Activated gamma-delta T cell treated with Interleukin-2 at 50 U/mL for 16 hours (primary cell): ENCODE measurements at regions not wholly inside any gene's neighbourhood (a gene's known extent, or its start where the extent isn't known, plus 50 kb on each side); places are given as distances from the start of the nearest gene placed in this dataset.
"Not testable (repeated sequence)": the region's sequence is repeated elsewhere in the genome, so short reads cannot be mapped to it uniquely, and the experiment has no call there.

Source experiments
- DNase-seq: peaks from one replicate; pipeline ENCODE4 v3.0.0-alpha.2; 2020

GRCh38 chr9:40097992-40098391 lies 742.5 kb downstream of the SPATA31A1 start:
- DNase-seq: not testable (repeated sequence)

- DNase-seq: peak; percentile 30
Observed at GRCh38 chr9:40106003-40106782, 750.7 kb downstream of the SPATA31A1 start.

GRCh38 chr9:40106783-40107248 lies 751.3 kb downstream of the SPATA31A1 start:
- DNase-seq: not testable (repeated sequence)

DNA sequence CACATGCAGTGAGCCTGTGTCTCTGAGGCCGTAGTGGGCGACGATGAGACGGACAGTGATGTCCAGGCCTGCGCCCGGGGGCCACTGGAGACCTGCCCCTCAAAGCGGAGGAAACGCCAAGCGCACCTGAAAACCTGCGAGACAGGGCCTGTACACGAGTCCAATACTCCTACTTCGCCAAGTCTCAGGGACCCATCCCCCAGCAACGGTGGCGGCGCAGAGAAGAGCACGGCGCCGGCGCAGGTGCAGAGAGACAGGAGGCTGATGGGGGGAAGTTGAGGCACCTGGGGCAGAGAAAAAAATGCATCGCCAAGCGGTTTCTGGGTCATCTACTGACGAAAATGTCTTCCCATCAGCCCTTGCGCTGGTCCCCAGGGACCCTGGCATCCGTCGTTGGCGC lies 751.8 kb downstream of the SPATA31A1 start:
- not testable (repeated sequence) for DNase-seq

DNA sequence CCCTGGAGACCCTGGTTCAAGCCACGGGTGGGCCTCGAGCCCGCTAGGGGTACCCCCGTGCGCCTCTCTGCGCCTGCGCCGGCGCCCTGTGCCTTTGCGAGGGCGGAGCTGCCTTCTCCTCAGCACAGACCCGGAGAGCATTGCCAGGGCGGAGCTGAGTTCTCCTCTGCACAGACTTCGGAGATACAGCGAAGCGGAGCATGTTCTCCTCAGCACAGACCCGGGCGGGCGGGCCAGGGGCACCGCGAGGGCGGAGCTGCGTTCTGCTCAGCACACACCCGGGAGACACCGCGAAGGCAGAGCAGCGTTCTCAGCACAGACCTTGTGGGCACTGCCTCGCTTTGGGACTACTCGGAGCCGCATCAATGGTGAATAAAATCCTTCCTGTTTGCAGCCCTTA lies 753.0 kb downstream of the SPATA31A1 start:
- not testable (repeated sequence) for DNase-seq

- DNase-seq: not testable (repeated sequence)
Observed at GRCh38 chr9:40110751-40111150, 755.3 kb downstream of the SPATA31A1 start.

GRCh38 chr9:40111571-40111970 lies 756.1 kb downstream of the SPATA31A1 start:
- not testable (repeated sequence) for DNase-seq

- not testable (repeated sequence) for DNase-seq
Observed at GRCh38 chr9:40130598-40130997, 775.1 kb downstream of the SPATA31A1 start.

- DNase-seq: not testable (repeated sequence)
Observed at GRCh38 chr9:40169204-40169603, 813.7 kb downstream of the SPATA31A1 start.

GRCh38 chr9:40173316-40173715 lies 817.8 kb downstream of the SPATA31A1 start:
- DNase-seq: not testable (repeated sequence)

DNA sequence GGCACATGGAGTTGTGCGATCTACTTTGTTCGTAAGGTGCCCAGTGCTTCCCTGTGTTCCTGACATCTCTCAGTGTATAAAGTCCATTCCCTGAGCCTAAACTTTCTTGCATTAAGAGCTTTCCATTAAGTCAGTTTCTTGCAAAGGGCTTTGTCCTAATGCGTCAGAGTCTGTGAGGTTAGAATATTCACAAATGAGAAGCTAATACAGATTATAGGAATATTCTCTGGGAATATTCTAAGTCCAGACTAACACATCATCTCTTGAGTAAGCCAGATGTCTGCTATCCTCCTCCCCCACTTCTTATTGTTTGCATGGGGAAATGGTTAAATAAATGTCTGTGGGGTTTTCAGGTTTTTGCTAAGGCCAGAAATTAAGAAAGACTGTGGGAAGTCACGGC lies 818.6 kb downstream of the SPATA31A1 start:
- DNase-seq: not testable (repeated sequence)

GRCh38 chr9:40177403-40177802 lies 821.9 kb downstream of the SPATA31A1 start:
- DNase-seq: not testable (repeated sequence)

DNA sequence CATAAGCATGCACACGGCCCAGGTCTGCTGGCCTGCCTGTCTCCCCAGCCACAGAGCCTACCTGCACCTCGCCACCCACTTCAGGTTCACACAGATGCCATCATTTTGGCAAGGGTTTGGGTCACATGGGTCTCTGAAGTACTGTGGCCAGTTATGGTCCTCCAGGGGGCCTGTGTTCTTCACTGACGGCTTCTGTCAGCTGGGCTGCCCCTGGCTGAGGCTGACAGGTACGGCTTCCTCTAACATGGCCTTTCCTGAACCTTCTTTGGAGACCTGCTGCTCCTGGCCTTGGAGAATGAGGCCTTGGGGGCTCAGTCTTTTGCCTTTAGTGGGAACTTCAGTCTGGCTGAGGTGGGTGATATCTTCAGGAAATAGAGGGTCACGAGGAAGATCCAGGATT lies 835.9 kb downstream of the SPATA31A1 start:
- DNase-seq: not testable (repeated sequence)

DNA sequence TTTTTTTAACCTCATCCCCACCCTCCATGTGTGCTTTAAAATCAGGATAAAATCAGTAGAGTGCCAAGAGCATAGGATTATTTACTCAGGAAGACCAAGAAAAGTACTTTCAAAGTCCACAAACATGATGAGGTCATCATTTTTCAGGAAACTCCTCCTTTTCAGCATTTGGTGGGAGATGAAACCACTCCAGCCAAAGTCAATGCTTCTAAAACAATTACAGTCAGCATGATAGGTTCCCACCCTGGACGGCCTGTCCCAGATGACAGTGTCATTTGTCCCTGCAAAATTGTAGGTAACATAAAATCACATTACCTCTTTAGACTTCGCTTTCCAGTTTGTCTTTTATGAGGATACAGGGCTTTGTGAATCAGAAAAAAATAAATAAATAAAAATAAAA lies 836.7 kb downstream of the SPATA31A1 start:
- DNase-seq: not testable (repeated sequence)

DNA sequence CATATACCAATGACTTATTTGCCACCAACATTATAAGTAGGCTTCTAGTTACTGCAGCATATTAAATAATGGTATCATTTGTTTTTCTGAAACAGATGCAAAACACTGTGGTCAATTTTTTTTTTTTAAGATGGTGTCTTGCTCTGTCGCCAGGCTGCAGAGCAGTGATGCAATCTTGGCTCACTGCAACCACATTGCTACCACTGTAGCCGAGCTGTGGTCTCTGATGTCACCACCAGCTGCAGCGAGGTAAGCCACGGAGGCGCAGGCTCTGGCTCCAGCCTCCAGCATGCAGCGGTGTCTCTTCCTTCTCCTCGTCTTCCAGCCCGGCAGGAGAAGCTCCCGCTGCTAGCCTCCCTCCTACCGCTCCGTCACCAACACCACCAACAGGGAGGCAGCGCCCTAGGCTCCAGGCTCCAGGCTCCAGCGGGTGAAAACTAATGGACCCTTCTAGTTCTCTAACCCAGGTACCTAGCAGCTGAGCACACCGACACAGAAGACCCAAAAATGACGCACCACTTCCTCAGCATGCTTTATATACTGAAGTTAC lies 840.8 kb downstream of the SPATA31A1 start:
- DNase-seq: not testable (repeated sequence)

DNA sequence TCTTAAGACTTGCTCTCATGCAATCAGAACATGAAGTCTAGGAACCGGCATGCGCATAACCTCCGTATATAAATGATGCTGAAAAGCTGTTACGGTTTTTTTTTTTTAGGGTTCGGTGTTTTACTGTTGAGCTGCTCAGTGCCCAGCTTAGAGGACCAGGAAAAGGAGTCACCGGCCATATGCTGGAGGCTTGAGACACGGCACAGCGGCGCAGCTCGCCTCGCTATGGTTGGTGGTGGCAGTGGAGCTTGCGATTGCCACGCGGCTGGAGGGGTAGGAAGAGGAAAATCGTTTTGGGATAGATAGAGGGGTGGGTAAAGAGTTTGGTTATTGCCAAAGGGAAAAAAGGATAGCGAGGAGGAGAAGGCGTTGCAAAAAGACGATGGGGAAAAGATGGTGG lies 841.3 kb downstream of the SPATA31A1 start:
- DNase-seq: not testable (repeated sequence)

DNA sequence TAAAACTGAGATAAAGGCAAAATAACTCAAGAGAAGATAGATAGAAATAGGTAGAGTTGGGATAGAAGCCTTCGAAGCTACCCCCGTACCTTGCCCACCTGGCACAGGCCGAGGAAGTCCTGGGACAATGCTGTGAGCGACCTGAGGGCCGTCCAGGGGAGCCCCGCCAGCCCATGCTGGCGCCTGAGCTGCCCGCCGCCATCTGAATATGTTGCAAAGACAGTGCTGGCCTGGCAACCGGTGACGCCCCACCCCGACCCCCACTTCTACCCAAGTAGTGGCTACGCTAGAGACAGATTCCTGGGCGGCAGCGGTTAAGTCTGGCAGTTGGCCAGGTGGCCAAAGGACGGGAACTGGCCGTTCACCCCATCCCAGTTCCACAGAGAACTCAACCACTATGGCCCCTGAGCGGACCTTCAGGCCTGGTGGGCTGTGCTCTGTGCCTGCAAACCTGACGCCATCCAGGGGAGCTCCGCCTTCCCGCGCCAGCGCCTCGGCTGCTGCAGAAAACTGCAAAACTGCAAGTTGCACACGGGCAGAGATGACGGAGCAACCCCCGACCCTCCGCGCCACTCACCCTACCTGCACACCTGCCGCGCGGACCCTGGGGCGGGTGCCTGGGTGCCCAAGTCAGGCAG lies 866.2 kb downstream of the SPATA31A1 start:
- DNase-seq: not testable (repeated sequence)

DNA sequence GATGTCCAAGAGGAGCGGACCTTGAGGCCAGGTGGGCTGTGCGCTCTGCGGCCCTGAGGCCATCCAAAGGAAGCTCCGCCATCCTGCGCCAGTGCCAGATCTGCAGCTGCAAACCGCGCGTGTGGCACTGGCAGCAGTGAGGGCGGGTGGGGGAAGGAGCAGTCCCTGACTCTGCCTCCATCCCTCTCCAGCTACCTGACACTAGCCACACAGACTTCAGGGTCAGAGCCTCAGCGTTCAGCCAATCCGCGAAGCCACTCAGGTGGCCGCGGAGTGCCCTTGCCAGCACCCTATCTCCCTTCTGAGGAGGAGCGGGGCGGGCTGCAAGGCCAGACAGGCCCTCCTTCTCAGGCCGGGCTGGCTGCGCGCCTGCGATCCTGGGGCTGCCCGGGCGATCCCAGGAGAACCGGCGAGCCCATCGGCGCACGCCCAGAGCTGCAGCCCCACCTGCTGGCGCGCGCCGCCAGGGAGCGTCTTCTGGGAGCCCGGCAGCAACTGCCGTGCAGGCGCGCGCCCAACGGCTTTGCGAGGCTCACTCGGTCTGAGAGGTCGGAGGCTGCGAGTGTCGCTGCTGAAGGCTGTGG lies 867.2 kb downstream of the SPATA31A1 start:
- not testable (repeated sequence) for DNase-seq

GRCh38 chr9:40223353-40223752 lies 867.9 kb downstream of the SPATA31A1 start:
- not testable (repeated sequence) for DNase-seq
